Pulmonary artery endothelial cell (primary cell): ENCODE measurements at regions not wholly inside any gene's neighbourhood (a gene's known extent, or its start where the extent isn't known, plus 50 kb on each side); places are given as distances from the start of the nearest gene placed in this dataset.

ENCODE experiments used
- DNase-seq: peaks from one replicate; pipeline ENCODE4 v3.0.0-alpha.2; 2011; ENCODE audit warnings: low read depth, low spot score

- DNase-seq: no peak
Measured at GRCh38 chr12:91561958-91562325, 379.3 kb upstream of the DCN start.

GRCh38 chr12:91561301-91561957 is 378.8 kb upstream of the DCN start:
- no peak for DNase-seq

GRCh38 chr12:91556909-91557308 is 374.3 kb upstream of the DCN start:
- no peak for DNase-seq

- DNase-seq: no peak
Measured at GRCh38 chr12:91555436-91556415, 373.1 kb upstream of the DCN start.

- no peak for DNase-seq
Measured at GRCh38 chr12:91551927-91552326, 369.3 kb upstream of the DCN start.

GRCh38 chr12:91551242-91551641 is 368.6 kb upstream of the DCN start:
- DNase-seq: no peak

GRCh38 chr12:91542666-91543065 is 360.0 kb upstream of the DCN start:
- DNase-seq: no peak

- no peak for DNase-seq
Measured at GRCh38 chr12:91542067-91542466, 359.4 kb upstream of the DCN start.

GRCh38 chr12:91538418-91538817 is 355.8 kb upstream of the DCN start:
- DNase-seq: no peak

- no peak for DNase-seq
Measured at GRCh38 chr12:91533366-91533765, 350.7 kb upstream of the DCN start.

GRCh38 chr12:91529829-91530228 is 347.2 kb upstream of the DCN start:
- DNase-seq: no peak

GRCh38 chr12:91523831-91524230 is 341.2 kb upstream of the DCN start:
- no peak for DNase-seq

- no peak for DNase-seq
Measured at GRCh38 chr12:91516695-91517047, 334.1 kb upstream of the DCN start.

GRCh38 chr12:91515944-91516694 is 333.5 kb upstream of the DCN start:
- no peak for DNase-seq

GRCh38 chr12:91513313-91513712 is 330.7 kb upstream of the DCN start:
- DNase-seq: no peak

- no peak for DNase-seq
Measured at GRCh38 chr12:91511795-91512420, 329.3 kb upstream of the DCN start.

GRCh38 chr12:91507754-91508153 is 325.1 kb upstream of the DCN start:
- no peak for DNase-seq

GRCh38 chr12:91506452-91506851 is 323.8 kb upstream of the DCN start:
- no peak for DNase-seq

GRCh38 chr12:91505006-91505405 is 322.4 kb upstream of the DCN start:
- no peak for DNase-seq

GRCh38 chr12:91502208-91502607 is 319.6 kb upstream of the DCN start:
- no peak for DNase-seq

- DNase-seq: no peak
Measured at GRCh38 chr12:91496337-91496736, 313.7 kb upstream of the DCN start.

GRCh38 chr12:91493308-91493707 is 310.7 kb upstream of the DCN start:
- DNase-seq: no peak
